Effector memory CD4-positive, alpha-beta T cell (primary cell): ENCODE measurements at regions not wholly inside any gene's neighbourhood (a gene's known extent, or its start where the extent isn't known, plus 50 kb on each side); places are given as distances from the start of the nearest gene placed in this dataset.

Experiments used
- DNase-seq, 3 donors: peaks; one replicate each; pipeline ENCODE4 v3.0.0-alpha.2; 2020
- H3K27ac ChIP-seq: 2 replicates; pipeline ENCODE4 v1.7.0; 2013; ENCODE audit warnings: mild to moderate bottlenecking, low read length, moderate library complexity; ENCODE audit not compliant: insufficient read depth, poor library complexity, severe bottlenecking
- H3K27me3 ChIP-seq: replicated peaks from 2 replicates; pipeline ENCODE4 v1.7.0; 2013; ENCODE audit warnings: mild to moderate bottlenecking, low read length; ENCODE audit not compliant: insufficient read depth, control insufficient read depth, poor library complexity, severe bottlenecking
- H3K36me3 ChIP-seq: 2 replicates; pipeline ENCODE4 v1.7.0; 2013; ENCODE audit warnings: mild to moderate bottlenecking, low read length, moderate library complexity; ENCODE audit not compliant: control insufficient read depth, insufficient read depth
- H3K4me1 ChIP-seq: 2 replicates; pipeline ENCODE4 v1.7.0; 2013; ENCODE audit warnings: low read length, mild to moderate bottlenecking; ENCODE audit not compliant: control insufficient read depth, insufficient read depth, poor library complexity, severe bottlenecking
- H3K4me3 ChIP-seq: 2 replicates; pipeline ENCODE4 v1.7.0; 2013; ENCODE audit warnings: low read length, low read depth, mild to moderate bottlenecking; ENCODE audit not compliant: insufficient read depth, poor library complexity, severe bottlenecking
- H3K9me3 ChIP-seq: 2 replicates; pipeline ENCODE4 v1.7.0; 2013; ENCODE audit warnings: mild to moderate bottlenecking, low read length, moderate library complexity; ENCODE audit not compliant: control insufficient read depth

DNA sequence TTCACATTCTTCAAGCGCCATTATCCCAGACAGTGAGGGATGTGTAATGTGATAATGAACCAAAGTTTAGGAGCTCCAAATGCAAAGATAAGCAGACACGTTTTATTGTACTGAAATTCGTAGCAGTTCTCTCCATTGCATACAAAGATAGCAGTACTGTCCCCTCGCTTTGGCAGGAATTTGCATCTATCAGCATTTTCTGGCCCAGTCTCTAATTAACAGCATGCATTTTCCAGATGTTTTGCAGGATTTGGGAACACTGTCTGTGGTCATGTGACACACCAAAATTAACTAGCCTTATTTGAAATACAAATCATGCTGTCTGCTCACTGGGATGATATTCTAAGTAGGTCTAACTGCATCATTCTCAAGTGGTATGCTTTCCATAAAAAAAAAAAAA, 235.9 kb upstream of the TRPM3 start:
- no peak overlapping the region for H3K27ac ChIP-seq
- no peaks in the 10 kb centered on the region for H3K4me1 ChIP-seq
- H3K27me3 ChIP-seq, result no peaks in the 10 kb centered on the region
- H3K4me3 ChIP-seq, result no peak overlapping the region
- no peaks in the 10 kb centered on the region for H3K9me3 ChIP-seq
- no peaks in the 10 kb centered on the region for H3K36me3 ChIP-seq
- no peak for DNase-seq

DNA sequence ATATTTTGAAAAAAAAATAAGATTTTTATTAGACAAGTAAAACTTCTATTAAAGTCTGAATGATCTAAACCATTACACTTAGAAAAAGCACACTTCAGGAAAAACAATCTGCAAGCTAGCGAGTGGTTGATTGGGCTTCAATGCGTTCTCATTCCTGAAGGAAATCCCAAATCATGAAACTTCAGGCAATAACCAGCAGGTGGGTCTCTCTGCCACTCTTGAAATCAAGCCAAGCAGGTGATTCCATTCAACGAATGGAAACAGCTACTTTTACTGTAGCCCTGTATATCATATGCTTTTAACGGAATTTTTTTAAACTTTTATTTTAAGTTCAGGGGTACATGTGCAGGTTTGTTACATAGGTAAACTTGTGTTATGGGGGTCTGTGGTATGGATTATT, 234.5 kb upstream of the TRPM3 start:
- H3K27ac ChIP-seq, result no peak overlapping the region
- H3K4me3 ChIP-seq, result no peak overlapping the region
- no peaks in the 10 kb centered on the region for H3K4me1 ChIP-seq
- H3K9me3 ChIP-seq, result no peaks in the 10 kb centered on the region
- no peaks in the 10 kb centered on the region for H3K36me3 ChIP-seq
- DNase-seq, result no peak
- no peaks in the 10 kb centered on the region for H3K27me3 ChIP-seq

DNA sequence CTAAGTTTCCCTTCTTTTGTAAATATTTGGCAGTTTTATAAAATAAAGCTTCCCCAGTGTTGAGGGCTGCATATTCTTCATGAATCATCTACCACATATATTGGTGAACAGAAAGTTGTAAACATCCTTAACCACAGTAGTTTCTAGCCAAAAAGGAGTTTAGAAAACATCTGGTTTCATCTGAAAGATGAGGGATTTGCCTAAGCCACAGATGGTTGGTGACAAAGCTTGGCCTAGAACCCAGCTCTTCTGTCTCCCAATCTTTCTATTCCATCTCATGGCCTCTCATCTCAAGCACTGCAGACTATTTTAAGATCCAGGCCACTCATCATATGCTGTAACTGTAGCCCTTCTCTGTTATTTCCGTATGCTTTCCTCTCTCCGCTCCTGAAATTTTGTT, 232.3 kb upstream of the TRPM3 start:
- Histone ChIP-seq H3K4me3 (no peak overlapping the region), H3K27ac (no peak overlapping the region), H3K27me3 (no peaks in the 10 kb centered on the region), H3K36me3 (no peaks in the 10 kb centered on the region), H3K4me1 (no peaks in the 10 kb centered on the region), H3K9me3 (no peaks in the 10 kb centered on the region)
- DNase-seq, result no peak

DNA sequence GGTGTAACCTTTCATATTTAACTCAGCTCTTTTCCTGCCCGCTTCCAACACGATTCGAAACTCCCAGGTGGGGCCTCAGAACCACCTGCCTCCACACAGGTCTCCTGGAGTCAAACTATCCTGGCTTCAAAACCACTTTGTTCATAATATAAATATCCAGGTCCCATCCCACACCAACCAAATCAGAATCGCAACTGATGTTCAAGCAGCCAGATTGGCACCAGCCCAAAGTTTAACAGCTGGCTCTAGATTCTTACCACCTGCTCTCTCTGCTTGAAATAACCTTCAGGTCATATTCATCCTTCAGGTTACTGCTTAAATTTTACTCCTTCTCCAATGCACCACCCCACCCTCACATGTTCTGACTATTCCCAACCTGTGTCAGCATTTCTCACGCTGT, 231.4 kb upstream of the TRPM3 start:
- H3K4me3 ChIP-seq, result no peak overlapping the region
- no peaks in the 10 kb centered on the region for H3K36me3 ChIP-seq
- no peak overlapping the region for H3K27ac ChIP-seq
- no peaks in the 10 kb centered on the region for H3K4me1 ChIP-seq
- no peaks in the 10 kb centered on the region for H3K9me3 ChIP-seq
- no peak for DNase-seq
- no peaks in the 10 kb centered on the region for H3K27me3 ChIP-seq

DNA sequence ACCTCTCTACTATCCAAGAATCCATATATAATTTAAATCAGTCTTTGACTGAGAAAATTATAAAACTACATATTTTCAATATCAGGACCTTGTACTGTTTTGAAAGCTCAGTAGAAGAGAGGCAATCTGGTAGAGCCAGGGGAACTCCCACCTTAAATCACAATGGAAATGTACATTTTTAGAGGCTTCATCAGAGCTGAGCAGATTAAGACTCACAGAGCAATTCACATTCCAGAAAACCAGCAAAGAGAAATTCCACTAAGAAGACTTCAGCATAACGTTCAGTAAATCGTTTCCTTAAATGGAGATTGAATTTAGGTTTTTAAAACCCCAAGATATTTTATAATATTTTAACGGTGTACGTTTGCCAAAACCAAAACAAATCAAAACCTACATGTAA, 227.8 kb upstream of the TRPM3 start:
- DNase-seq, result no peak

DNA sequence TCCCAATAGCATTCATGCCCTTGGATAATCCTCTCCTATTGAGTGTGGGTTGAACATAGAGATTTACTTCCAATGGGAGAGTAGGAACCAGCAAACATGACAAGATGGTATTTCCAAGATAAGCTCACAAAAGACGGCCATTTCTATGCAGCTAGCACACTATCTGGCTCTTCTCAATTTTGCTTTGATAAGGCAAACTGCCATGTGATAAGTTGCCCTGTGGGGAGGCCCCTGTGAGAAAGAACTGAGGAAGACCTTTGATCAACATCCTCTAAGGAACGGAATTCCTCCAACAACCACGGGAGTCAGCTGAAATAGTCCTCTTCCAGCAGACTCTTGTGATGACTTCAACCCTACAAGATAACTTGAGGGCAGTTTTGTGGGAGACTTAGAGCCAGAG, 211.9 kb upstream of the TRPM3 start:
- DNase-seq, result no peak
- Histone ChIP-seq H3K4me3 (no peak overlapping the region), H3K27ac (no peak overlapping the region), H3K36me3 (no peaks in the 10 kb centered on the region), H3K9me3 (no peaks in the 10 kb centered on the region), H3K4me1 (no peaks in the 10 kb centered on the region), H3K27me3 (no peaks in the 10 kb centered on the region)

More for the DNA sequence above, 227.8 kb upstream of the TRPM3 start:
- no peaks in the 10 kb centered on the region for H3K4me1 ChIP-seq
- H3K4me3 ChIP-seq, result no peak overlapping the region
- no peaks in the 10 kb centered on the region for H3K36me3 ChIP-seq
- H3K27me3 ChIP-seq, result no peaks in the 10 kb centered on the region
- no peaks in the 10 kb centered on the region for H3K9me3 ChIP-seq
- H3K27ac ChIP-seq, result no peak overlapping the region

DNA sequence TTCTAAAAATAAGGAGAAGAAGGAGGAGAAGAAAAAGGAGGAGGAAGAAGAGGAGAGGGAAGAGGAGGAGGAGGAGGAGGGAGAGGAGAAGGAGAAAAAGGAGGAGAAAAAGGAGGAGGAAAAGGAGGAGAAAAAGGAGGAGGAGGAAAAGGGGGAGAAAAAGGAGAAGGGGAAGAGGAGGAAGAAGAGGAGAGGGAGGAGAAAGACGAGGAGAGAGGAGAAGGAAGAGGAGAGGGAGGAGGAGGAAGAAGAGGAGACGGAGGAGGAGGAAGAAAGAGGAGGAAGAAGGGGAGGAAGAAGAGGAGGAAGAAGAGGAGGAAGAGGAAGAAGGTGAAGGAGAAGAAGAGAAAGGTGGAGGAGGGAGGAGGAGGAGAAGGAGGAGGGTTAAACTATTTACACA, 210.2 kb upstream of the TRPM3 start:
- Histone ChIP-seq H3K9me3 (no peaks in the 10 kb centered on the region), H3K27ac (no peak overlapping the region), H3K27me3 (no peaks in the 10 kb centered on the region), H3K4me3 (no peak overlapping the region), H3K36me3 (no peaks in the 10 kb centered on the region), H3K4me1 (no peaks in the 10 kb centered on the region)
- no peak for DNase-seq

DNA sequence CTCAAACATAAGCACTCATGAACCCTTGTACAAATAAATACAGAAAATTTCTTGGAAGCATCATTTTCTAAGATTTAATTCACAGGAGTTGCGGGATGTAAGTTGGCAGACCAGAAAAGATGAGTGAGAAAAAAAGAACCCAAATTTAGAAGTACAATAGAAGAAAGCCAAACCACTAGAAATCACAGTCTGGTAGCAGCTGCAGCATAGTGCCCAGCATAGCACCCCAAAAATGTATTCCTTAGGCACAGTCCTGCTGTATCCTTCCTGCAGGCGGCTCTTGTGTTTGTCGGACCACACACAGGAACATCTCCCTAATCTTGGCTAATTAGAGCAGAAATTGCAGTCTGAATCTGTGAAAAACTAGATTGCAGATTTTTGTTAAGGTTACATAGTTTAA, 208.5 kb upstream of the TRPM3 start:
- Histone ChIP-seq H3K36me3 (no peaks in the 10 kb centered on the region), H3K27me3 (no peaks in the 10 kb centered on the region), H3K9me3 (no peaks in the 10 kb centered on the region), H3K4me3 (no peak overlapping the region), H3K27ac (no peak overlapping the region), H3K4me1 (no peaks in the 10 kb centered on the region)
- DNase-seq, result no peak

DNA sequence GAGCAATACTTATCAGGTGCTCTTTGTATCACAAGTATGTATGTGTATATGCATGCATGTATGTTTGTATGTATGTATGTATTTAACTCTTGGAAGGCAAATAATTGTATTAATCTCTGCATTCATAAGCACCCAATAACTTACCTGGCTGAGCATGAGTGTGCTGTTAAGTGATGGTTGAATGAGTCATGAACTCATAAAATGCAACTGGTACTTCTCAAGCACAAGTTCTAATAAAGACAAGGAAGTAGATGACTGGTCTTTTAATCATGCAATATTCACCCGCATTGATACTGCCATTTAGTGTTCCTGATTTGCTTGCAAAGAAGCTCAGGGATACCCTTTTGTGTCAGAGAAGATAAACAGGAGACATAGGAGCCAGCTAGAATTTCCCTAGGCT, 204.9 kb upstream of the TRPM3 start:
- H3K9me3 ChIP-seq, result no peaks in the 10 kb centered on the region
- H3K4me3 ChIP-seq, result no peak overlapping the region
- no peak overlapping the region for H3K27ac ChIP-seq
- no peak for DNase-seq
- no peaks in the 10 kb centered on the region for H3K4me1 ChIP-seq
- no peaks in the 10 kb centered on the region for H3K36me3 ChIP-seq
- no peaks in the 10 kb centered on the region for H3K27me3 ChIP-seq

DNA sequence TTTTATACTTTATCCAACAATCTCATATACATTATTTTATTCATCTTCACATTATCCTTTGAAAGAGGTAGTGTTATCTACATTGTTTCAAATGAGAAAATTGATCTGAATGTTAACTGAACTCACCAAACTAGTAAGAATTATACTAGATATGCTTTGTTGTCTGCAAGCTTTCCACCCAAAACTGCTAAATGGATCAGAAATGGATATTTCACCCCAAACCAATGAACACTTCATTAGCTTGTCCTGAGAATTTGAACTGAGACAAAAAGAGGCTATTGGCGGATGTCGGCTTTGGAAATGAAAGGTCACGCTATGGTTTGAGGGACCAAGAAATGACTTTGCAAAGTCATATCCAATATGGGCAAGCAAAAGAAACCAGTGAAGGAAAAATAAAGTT, 201.9 kb upstream of the TRPM3 start:
- Histone ChIP-seq H3K27ac (no peak overlapping the region), H3K27me3 (no peaks in the 10 kb centered on the region), H3K9me3 (no peaks in the 10 kb centered on the region), H3K36me3 (no peaks in the 10 kb centered on the region), H3K4me3 (no peak overlapping the region), H3K4me1 (no peaks in the 10 kb centered on the region)
- no peak for DNase-seq

DNA sequence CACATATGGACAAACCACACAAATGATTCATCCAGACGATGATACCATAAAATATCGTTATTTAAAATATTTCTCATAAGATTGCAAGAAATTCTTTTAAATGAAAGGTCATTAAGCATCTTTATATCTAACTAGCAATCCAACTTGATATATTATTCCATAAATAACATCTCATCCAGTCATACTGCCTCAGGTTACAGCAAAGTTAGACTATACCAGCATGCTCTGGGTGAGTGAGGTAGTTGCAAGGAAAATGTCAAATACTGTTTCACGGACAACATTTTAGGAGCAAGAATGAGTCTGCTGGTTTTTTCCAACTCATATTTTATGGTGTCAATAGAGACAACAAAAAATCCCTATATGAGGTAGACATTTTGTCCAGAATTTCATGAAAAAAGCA, 200.9 kb upstream of the TRPM3 start:
- no peak for DNase-seq
- Histone ChIP-seq H3K4me3 (no peak overlapping the region), H3K27ac (no peak overlapping the region), H3K4me1 (no peaks in the 10 kb centered on the region), H3K9me3 (no peaks in the 10 kb centered on the region), H3K36me3 (no peaks in the 10 kb centered on the region), H3K27me3 (no peaks in the 10 kb centered on the region)
